ENCODE measurements at regions not wholly inside any gene's neighbourhood (a gene's known extent, or its start where the extent isn't known, plus 50 kb on each side); places are given as distances from the start of the nearest gene placed in this dataset.

DNA sequence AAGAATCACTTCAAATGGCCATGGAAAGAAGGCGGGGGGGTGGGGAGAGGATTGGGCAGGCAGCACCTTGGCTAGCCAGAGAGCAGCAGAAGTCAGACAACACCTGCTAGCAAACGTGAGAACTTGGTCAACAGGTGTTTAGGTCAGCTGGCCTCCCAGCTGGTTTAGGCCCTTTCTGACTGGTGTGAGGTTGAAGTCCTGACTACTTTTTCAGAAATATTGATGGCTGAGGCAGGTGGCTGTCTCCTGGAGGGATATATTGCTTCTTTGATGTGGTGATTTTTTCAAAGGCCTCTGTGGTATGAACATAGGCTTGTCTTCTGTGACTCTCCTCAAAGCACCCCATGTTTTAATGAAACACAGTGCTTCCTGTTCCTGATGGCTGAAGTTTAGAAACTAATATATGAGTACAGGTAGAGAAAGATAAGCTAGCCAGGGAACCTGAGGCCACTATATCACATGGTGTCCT is 238.2 kb upstream of the SSTR1 start:
- TF ChIP-seq, protein P1, sequence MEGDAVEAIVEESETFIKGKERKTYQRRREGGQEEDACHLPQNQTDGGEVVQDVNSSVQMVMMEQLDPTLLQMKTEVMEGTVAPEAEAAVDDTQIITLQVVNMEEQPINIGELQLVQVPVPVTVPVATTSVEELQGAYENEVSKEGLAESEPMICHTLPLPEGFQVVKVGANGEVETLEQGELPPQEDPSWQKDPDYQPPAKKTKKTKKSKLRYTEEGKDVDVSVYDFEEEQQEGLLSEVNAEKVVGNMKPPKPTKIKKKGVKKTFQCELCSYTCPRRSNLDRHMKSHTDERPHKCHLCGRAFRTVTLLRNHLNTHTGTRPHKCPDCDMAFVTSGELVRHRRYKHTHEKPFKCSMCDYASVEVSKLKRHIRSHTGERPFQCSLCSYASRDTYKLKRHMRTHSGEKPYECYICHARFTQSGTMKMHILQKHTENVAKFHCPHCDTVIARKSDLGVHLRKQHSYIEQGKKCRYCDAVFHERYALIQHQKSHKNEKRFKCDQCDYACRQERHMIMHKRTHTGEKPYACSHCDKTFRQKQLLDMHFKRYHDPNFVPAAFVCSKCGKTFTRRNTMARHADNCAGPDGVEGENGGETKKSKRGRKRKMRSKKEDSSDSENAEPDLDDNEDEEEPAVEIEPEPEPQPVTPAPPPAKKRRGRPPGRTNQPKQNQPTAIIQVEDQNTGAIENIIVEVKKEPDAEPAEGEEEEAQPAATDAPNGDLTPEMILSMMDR (tag by site-specific recombination; IDR thresholded peaks at IDR 0.05) = no peak
- TF ChIP-seq ZNF274 (IDR thresholded peaks at IDR 0.05; ENCODE audit: low read length) (no peak), ZNF274 (tag by site-specific recombination; IDR thresholded peaks at IDR 0.05; ENCODE audit: borderline replicate concordance) (no peak), ZNF560 (tag by site-specific recombination; IDR thresholded peaks at IDR 0.05; ENCODE audit: borderline replicate concordance) (no peak), YY1 (tag by site-specific recombination; IDR thresholded peaks at IDR 0.05) (no peak), MEIS1 (CRISPR knock-in tag; IDR thresholded peaks at IDR 0.05; ENCODE audit: borderline replicate concordance) (no peak), ZNF785 (tag by site-specific recombination; IDR thresholded peaks at IDR 0.05) (no peak), ZNF248 (tag by site-specific recombination; IDR thresholded peaks at IDR 0.05) (no peak), ZNF701 (tag by site-specific recombination; IDR thresholded peaks at IDR 0.05) (no peak), ZBTB21 (tag by site-specific recombination; IDR thresholded peaks at IDR 0.05) (no peak), ZNF394 (tag by site-specific recombination; IDR thresholded peaks at IDR 0.05; ENCODE audit: borderline replicate concordance) (no peak)
- TF ChIP-seq, protein P2, sequence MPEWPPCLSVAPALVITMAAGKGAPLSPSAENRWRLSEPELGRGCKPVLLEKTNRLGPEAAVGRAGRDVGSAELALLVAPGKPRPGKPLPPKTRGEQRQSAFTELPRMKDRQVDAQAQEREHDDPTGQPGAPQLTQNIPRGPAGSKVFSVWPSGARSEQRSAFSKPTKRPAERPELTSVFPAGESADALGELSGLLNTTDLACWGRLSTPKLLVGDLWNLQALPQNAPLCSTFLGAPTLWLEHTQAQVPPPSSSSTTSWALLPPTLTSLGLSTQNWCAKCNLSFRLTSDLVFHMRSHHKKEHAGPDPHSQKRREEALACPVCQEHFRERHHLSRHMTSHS (tag by site-specific recombination; IDR thresholded peaks at IDR 0.05) = no peak
